ENCODE measurements at regions not wholly inside any gene's neighbourhood (a gene's known extent, or its start where the extent isn't known, plus 50 kb on each side); places are given as distances from the start of the nearest gene placed in this dataset.

GRCh38 chr19:29098091-29098490 lies 114.9 kb downstream of the UQCRFS1 start:
- H3K4me1 ChIP-seq (ENCODE audit: insufficient read depth, insufficient read length), result no peaks in the 10 kb centered on the region
- DNase-seq (ENCODE audit: low read depth, low spot score), result no peak
- H3K9me3 ChIP-seq (ENCODE audit: insufficient read depth, low read length), result peaks cover 9% of the 10 kb centered on the region; the same call in 1 of the 2 replicates
- no peak overlapping the region for H3K4me3 ChIP-seq (ENCODE audit: insufficient read length, low read depth)
- TF ChIP-seq ZNF274 (IDR thresholded peaks at IDR 0.05; ENCODE audit: low read depth, low read length) (no peak), SUZ12 (IDR thresholded peaks at IDR 0.05; ENCODE audit: extremely low read depth, insufficient read depth, insufficient read length) (no peak), YY1 (IDR thresholded peaks at IDR 0.05; ENCODE audit: insufficient read depth, insufficient read length) (no peak)
- no peaks in the 10 kb centered on the region for H3K36me3 ChIP-seq (ENCODE audit: insufficient read depth, insufficient read length, low read length)
- H3K27me3 ChIP-seq (ENCODE audit: insufficient read depth, insufficient read length), result no peaks in the 10 kb centered on the region
- H3K9ac ChIP-seq (ENCODE audit: insufficient read length, low read depth), result no peak overlapping the region

GRCh38 chr19:29096896-29097295 lies 116.1 kb downstream of the UQCRFS1 start:
- Histone ChIP-seq H3K36me3 (ENCODE audit: insufficient read depth, insufficient read length, low read length) (no peaks in the 10 kb centered on the region), H3K9me3 (ENCODE audit: insufficient read depth, low read length) (peaks cover 9% of the 10 kb centered on the region; the same call in 1 of the 2 replicates), H3K4me1 (ENCODE audit: insufficient read depth, insufficient read length) (no peaks in the 10 kb centered on the region), H3K4me3 (ENCODE audit: insufficient read length, low read depth) (no peak overlapping the region), H3K27me3 (ENCODE audit: insufficient read depth, insufficient read length) (no peaks in the 10 kb centered on the region), H3K9ac (ENCODE audit: insufficient read length, low read depth) (no peak overlapping the region)
- no peak for DNase-seq (ENCODE audit: low read depth, low spot score)
- no peak for TF ChIP-seq SUZ12 (IDR thresholded peaks at IDR 0.05; ENCODE audit: extremely low read depth, insufficient read depth, insufficient read length)
- TF ChIP-seq ZNF274 (IDR thresholded peaks at IDR 0.05; ENCODE audit: low read depth, low read length), result no peak
- no peak for TF ChIP-seq YY1 (IDR thresholded peaks at IDR 0.05; ENCODE audit: insufficient read depth, insufficient read length)

- no peaks in the 10 kb centered on the region for H3K27me3 ChIP-seq (ENCODE audit: insufficient read depth, insufficient read length)
Observed at GRCh38 chr19:29093553-29093908, 119.4 kb downstream of the UQCRFS1 start.

GRCh38 chr19:29092712-29093552 lies 120.0 kb downstream of the UQCRFS1 start:
- H3K4me1 ChIP-seq (ENCODE audit: insufficient read depth, insufficient read length), result peaks cover 4% of the 10 kb centered on the region
- no peaks in the 10 kb centered on the region for H3K9me3 ChIP-seq (ENCODE audit: insufficient read depth, low read length)
- no peaks in the 10 kb centered on the region for H3K36me3 ChIP-seq (ENCODE audit: insufficient read depth, insufficient read length, low read length)
- H3K9ac ChIP-seq (ENCODE audit: insufficient read length, low read depth), result no peak overlapping the region
- TF ChIP-seq ZNF274 (IDR thresholded peaks at IDR 0.05; ENCODE audit: low read depth, low read length) (no peak), SUZ12 (IDR thresholded peaks at IDR 0.05; ENCODE audit: extremely low read depth, insufficient read depth, insufficient read length) (no peak), YY1 (IDR thresholded peaks at IDR 0.05; ENCODE audit: insufficient read depth, insufficient read length) (no peak)
- no peak overlapping the region for H3K4me3 ChIP-seq (ENCODE audit: insufficient read length, low read depth)
- no peak for DNase-seq (ENCODE audit: low read depth, low spot score)
- H3K27me3 ChIP-seq (ENCODE audit: insufficient read depth, insufficient read length), result no peaks in the 10 kb centered on the region

More at GRCh38 chr19:29093553-29093908, 119.4 kb downstream of the UQCRFS1 start:
- TF ChIP-seq YY1 (IDR thresholded peaks at IDR 0.05; ENCODE audit: insufficient read depth, insufficient read length), result no peak
- no peak for TF ChIP-seq SUZ12 (IDR thresholded peaks at IDR 0.05; ENCODE audit: extremely low read depth, insufficient read depth, insufficient read length)
- no peak for TF ChIP-seq ZNF274 (IDR thresholded peaks at IDR 0.05; ENCODE audit: low read depth, low read length)
- Histone ChIP-seq H3K36me3 (ENCODE audit: insufficient read depth, insufficient read length, low read length) (no peaks in the 10 kb centered on the region), H3K9ac (ENCODE audit: insufficient read length, low read depth) (no peak overlapping the region), H3K4me1 (ENCODE audit: insufficient read depth, insufficient read length) (peaks cover 4% of the 10 kb centered on the region), H3K4me3 (ENCODE audit: insufficient read length, low read depth) (no peak overlapping the region), H3K9me3 (ENCODE audit: insufficient read depth, low read length) (no peaks in the 10 kb centered on the region)
- no peak for DNase-seq (ENCODE audit: low read depth, low spot score)

- H3K27me3 ChIP-seq (ENCODE audit: insufficient read depth, insufficient read length), result peaks cover 1% of the 10 kb centered on the region
- no peak overlapping the region for H3K9ac ChIP-seq (ENCODE audit: insufficient read length, low read depth)
- H3K4me1 ChIP-seq (ENCODE audit: insufficient read depth, insufficient read length), result peaks cover 4% of the 10 kb centered on the region
- no peaks in the 10 kb centered on the region for H3K9me3 ChIP-seq (ENCODE audit: insufficient read depth, low read length)
- no peaks in the 10 kb centered on the region for H3K36me3 ChIP-seq (ENCODE audit: insufficient read depth, insufficient read length, low read length)
- peak; percentile 30 for DNase-seq (ENCODE audit: low read depth, low spot score)
- no peak overlapping the region for H3K4me3 ChIP-seq (ENCODE audit: insufficient read length, low read depth)
- TF ChIP-seq ZNF274 (IDR thresholded peaks at IDR 0.05; ENCODE audit: low read depth, low read length), result no peak
- TF ChIP-seq SUZ12 (IDR thresholded peaks at IDR 0.05; ENCODE audit: extremely low read depth, insufficient read depth, insufficient read length), result no peak
- no peak for TF ChIP-seq YY1 (IDR thresholded peaks at IDR 0.05; ENCODE audit: insufficient read depth, insufficient read length)
Observed at GRCh38 chr19:29090783-29091526, 122.0 kb downstream of the UQCRFS1 start.

- H3K4me3 ChIP-seq (ENCODE audit: insufficient read length, low read depth), result no peak overlapping the region
- no peaks in the 10 kb centered on the region for H3K9me3 ChIP-seq (ENCODE audit: insufficient read depth, low read length)
- H3K27me3 ChIP-seq (ENCODE audit: insufficient read depth, insufficient read length), result peaks cover 3% of the 10 kb centered on the region
- H3K4me1 ChIP-seq (ENCODE audit: insufficient read depth, insufficient read length), result peaks cover 4% of the 10 kb centered on the region
- H3K36me3 ChIP-seq (ENCODE audit: insufficient read depth, insufficient read length, low read length), result no peaks in the 10 kb centered on the region
- no peak overlapping the region for H3K9ac ChIP-seq (ENCODE audit: insufficient read length, low read depth)
- DNase-seq (ENCODE audit: low read depth, low spot score), result no peak
- TF ChIP-seq ZNF274 (IDR thresholded peaks at IDR 0.05; ENCODE audit: low read depth, low read length) (no peak), YY1 (IDR thresholded peaks at IDR 0.05; ENCODE audit: insufficient read depth, insufficient read length) (no peak), SUZ12 (IDR thresholded peaks at IDR 0.05; ENCODE audit: extremely low read depth, insufficient read depth, insufficient read length) (no peak)
Observed at GRCh38 chr19:29089315-29089870, 123.6 kb downstream of the UQCRFS1 start.

- peaks cover 4% of the 10 kb centered on the region for H3K4me1 ChIP-seq (ENCODE audit: insufficient read depth, insufficient read length)
- H3K27me3 ChIP-seq (ENCODE audit: insufficient read depth, insufficient read length), result peaks cover 3% of the 10 kb centered on the region
- no peaks in the 10 kb centered on the region for H3K9me3 ChIP-seq (ENCODE audit: insufficient read depth, low read length)
- no peaks in the 10 kb centered on the region for H3K36me3 ChIP-seq (ENCODE audit: insufficient read depth, insufficient read length, low read length)
- no peak for DNase-seq (ENCODE audit: low read depth, low spot score)
- H3K4me3 ChIP-seq (ENCODE audit: insufficient read length, low read depth), result no peak overlapping the region
- TF ChIP-seq ZNF274 (IDR thresholded peaks at IDR 0.05; ENCODE audit: low read depth, low read length) (no peak), YY1 (IDR thresholded peaks at IDR 0.05; ENCODE audit: insufficient read depth, insufficient read length) (no peak), SUZ12 (IDR thresholded peaks at IDR 0.05; ENCODE audit: extremely low read depth, insufficient read depth, insufficient read length) (no peak)
- no peak overlapping the region for H3K9ac ChIP-seq (ENCODE audit: insufficient read length, low read depth)
Observed at GRCh38 chr19:29088761-29089160, 124.2 kb downstream of the UQCRFS1 start.

Measured in NT2/D1 (cell line).